DND-41 (cell line): ENCODE measurements at regions not wholly inside any gene's neighbourhood (a gene's known extent, or its start where the extent isn't known, plus 50 kb on each side); places are given as distances from the start of the nearest gene placed in this dataset.

Experiments used
- ATAC-seq: fragments of 200-7000 bp; cut with Tn5 transposase; 3 replicates; pipeline ENCODE4 v1.9.1; 2021; ENCODE audit warnings: low read depth; ENCODE audit not compliant: insufficient read depth
- DNase-seq: peaks from one replicate; pipeline ENCODE4 v3.0.0-alpha.2; 2020
- H2AFZ ChIP-seq: 2 replicates; pipeline ENCODE4 v1.6.0; 2012; ENCODE audit warnings: low read depth, low read length
- H3K27ac ChIP-seq: 2 replicates; pipeline ENCODE4 v1.5.1; 2012; ENCODE audit warnings: low read length, inconsistent platforms
- H3K27me3 ChIP-seq: fragments of 200-600 bp; sonication (generic); 2 replicates; pipeline ENCODE4 v1.6.0; 2012; ENCODE audit warnings: low read length, mild to moderate bottlenecking, inconsistent platforms; ENCODE audit not compliant: insufficient read depth, poor library complexity
- H3K36me3 ChIP-seq: 2 replicates; pipeline ENCODE4 v1.5.1; 2012; ENCODE audit warnings: low read length, inconsistent platforms; ENCODE audit not compliant: insufficient read depth
- H3K4me1 ChIP-seq: 2 replicates; pipeline ENCODE4 v1.5.1; 2012; ENCODE audit warnings: mild to moderate bottlenecking, low read length; ENCODE audit not compliant: insufficient read depth
- H3K4me2 ChIP-seq: 2 replicates; pipeline ENCODE4 v1.6.0; 2012; ENCODE audit warnings: mild to moderate bottlenecking, moderate library complexity, low read length, inconsistent platforms; ENCODE audit not compliant: insufficient read depth
- H3K4me3 ChIP-seq, 2 experiments: fragments of 200-600 bp in 1 of 2; shearing (Covaris generic) in 1 of 2; 2 replicates each; pipeline ENCODE4 v1.5.1; 2012 to 2016; ENCODE audit warnings: inconsistent platforms in 2 of 2, low read length in 2 of 2, mild to moderate bottlenecking in 2 of 2, low read depth in 1 of 2, moderate library complexity in 1 of 2
- H3K79me2 ChIP-seq: 2 replicates; pipeline ENCODE4 v1.6.0; 2012; ENCODE audit warnings: low read length, inconsistent platforms; ENCODE audit not compliant: insufficient read depth
- H3K9ac ChIP-seq: 2 replicates; pipeline ENCODE4 v1.6.0; 2012; ENCODE audit warnings: low read depth, mild to moderate bottlenecking, inconsistent platforms, low read length, moderate library complexity
- H3K9me3 ChIP-seq: 2 replicates; pipeline ENCODE4 v1.5.1; 2012; ENCODE audit warnings: low read length, moderate library complexity, mild to moderate bottlenecking, inconsistent platforms; ENCODE audit not compliant: insufficient read depth, severe bottlenecking
- H4K20me1 ChIP-seq: 2 replicates; pipeline ENCODE4 v1.6.0; 2012; ENCODE audit warnings: low read length; ENCODE audit not compliant: insufficient read depth
- CTCF ChIP-seq: IDR thresholded peaks from 2 replicates; pipeline ENCODE4 v1.5.1; 2012; ENCODE audit warnings: borderline replicate concordance, low read length, moderate library complexity, mild to moderate bottlenecking; ENCODE audit not compliant: poor library complexity, severe bottlenecking; ENCODE audit errors: extremely low read depth
- EZH2 ChIP-seq: IDR thresholded peaks from 3 replicates; pipeline ENCODE4 v1.6.1; 2012; ENCODE audit warnings: borderline replicate concordance, low read depth, mild to moderate bottlenecking, moderate library complexity, low read length, inconsistent platforms; ENCODE audit not compliant: severe bottlenecking

DNA sequence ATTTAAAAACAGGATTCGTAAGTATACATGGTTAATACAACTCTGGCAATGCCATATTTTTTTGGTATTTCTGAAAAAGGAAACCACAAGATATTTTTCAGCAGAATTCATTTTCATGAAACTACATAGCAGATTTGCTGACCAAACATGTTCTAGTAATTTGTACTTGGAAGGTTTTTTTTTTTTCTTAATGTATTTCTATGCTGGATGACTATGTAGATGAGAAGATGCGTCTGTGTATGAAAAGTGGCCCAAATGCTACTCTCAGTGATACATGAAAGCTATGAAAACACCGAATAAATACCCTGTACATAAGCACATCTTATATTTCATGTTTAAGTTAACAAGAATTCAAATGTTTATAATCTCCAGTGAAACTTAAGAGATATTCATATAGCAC is 400.9 kb upstream of the CYLC2 start:
- no peak overlapping the region for H3K4me2 ChIP-seq
- ATAC-seq, result no peak
- H2AFZ ChIP-seq, result no peak overlapping the region

GRCh38 chr9:102587281-102587680 is 407.9 kb upstream of the CYLC2 start:
- Histone ChIP-seq H3K9me3 (no peaks in the 10 kb centered on the region), H3K4me3 (no peak overlapping the region), H3K27ac (no peak overlapping the region), H4K20me1 (no peaks in the 10 kb centered on the region), H2AFZ (no peak overlapping the region), H3K27me3 (no peaks in the 10 kb centered on the region), H3K4me2 (no peak overlapping the region), H3K4me1 (no peaks in the 10 kb centered on the region), H3K36me3 (no peaks in the 10 kb centered on the region), H3K9ac (no peak overlapping the region), H3K79me2 (no peaks in the 10 kb centered on the region)
- DNase-seq (no peak), ATAC-seq (no peak)
- TF ChIP-seq EZH2, result no peak
- no peak for TF ChIP-seq CTCF

More for the DNA sequence above, 400.9 kb upstream of the CYLC2 start:
- no peak overlapping the region for H3K4me3 ChIP-seq
- no peaks in the 10 kb centered on the region for H3K27me3 ChIP-seq
- no peaks in the 10 kb centered on the region for H3K4me1 ChIP-seq
- H3K36me3 ChIP-seq, result no peaks in the 10 kb centered on the region
- H3K9me3 ChIP-seq, result no peaks in the 10 kb centered on the region
- no peaks in the 10 kb centered on the region for H3K79me2 ChIP-seq
- no peak for TF ChIP-seq CTCF
- no peak for TF ChIP-seq EZH2
- H3K27ac ChIP-seq, result no peak overlapping the region
- H3K9ac ChIP-seq, result no peak overlapping the region
- DNase-seq, result no peak
- H4K20me1 ChIP-seq, result no peaks in the 10 kb centered on the region

DNA sequence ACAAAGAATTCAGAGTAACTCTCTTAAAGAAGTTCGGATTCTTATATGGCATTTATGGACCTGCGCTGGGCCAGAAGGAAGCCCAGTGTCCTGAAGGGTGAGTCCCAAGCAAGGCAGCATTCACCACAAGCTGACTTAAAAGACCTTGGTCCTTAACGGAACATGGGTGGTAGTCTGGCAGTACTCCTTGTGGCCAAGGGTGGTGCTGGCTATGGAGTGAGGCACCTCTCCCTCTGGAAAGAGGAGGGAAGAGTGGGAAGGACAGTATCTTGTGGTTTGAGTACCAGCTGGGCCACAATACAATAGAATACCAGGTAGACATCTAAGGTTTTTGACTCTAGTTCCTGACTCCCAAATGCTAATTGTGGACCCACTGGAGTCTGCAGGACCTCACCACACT is 425.7 kb upstream of the CYLC2 start:
- no peaks in the 10 kb centered on the region for H4K20me1 ChIP-seq
- no peak overlapping the region for H3K27ac ChIP-seq
- DNase-seq (no peak), ATAC-seq (no peak)
- H3K4me1 ChIP-seq, result no peaks in the 10 kb centered on the region
- H3K9me3 ChIP-seq, result no peaks in the 10 kb centered on the region
- H3K4me2 ChIP-seq, result no peak overlapping the region
- no peaks in the 10 kb centered on the region for H3K36me3 ChIP-seq
- H3K9ac ChIP-seq, result no peak overlapping the region
- no peak overlapping the region for H3K4me3 ChIP-seq
- no peaks in the 10 kb centered on the region for H3K27me3 ChIP-seq
- no peak for TF ChIP-seq EZH2
- H2AFZ ChIP-seq, result no peak overlapping the region
- H3K79me2 ChIP-seq, result no peaks in the 10 kb centered on the region

GRCh38 chr9:102551346-102551745 is 443.8 kb upstream of the CYLC2 start:
- H3K27me3 ChIP-seq, result no peaks in the 10 kb centered on the region
- DNase-seq (no peak), ATAC-seq (no peak)
- H3K36me3 ChIP-seq, result no peaks in the 10 kb centered on the region
- H3K79me2 ChIP-seq, result no peaks in the 10 kb centered on the region
- no peaks in the 10 kb centered on the region for H3K4me1 ChIP-seq
- H2AFZ ChIP-seq, result no peak overlapping the region
- no peak overlapping the region for H3K4me2 ChIP-seq
- no peak overlapping the region for H3K9ac ChIP-seq
- H3K27ac ChIP-seq, result no peak overlapping the region
- H4K20me1 ChIP-seq, result no peaks in the 10 kb centered on the region
- TF ChIP-seq CTCF, result no peak
- TF ChIP-seq EZH2, result no peak
- no peak overlapping the region for H3K4me3 ChIP-seq
- peaks cover 7% of the 10 kb centered on the region for H3K9me3 ChIP-seq
